ENCODE measurements at regions not wholly inside any gene's neighbourhood (a gene's known extent, or its start where the extent isn't known, plus 50 kb on each side); places are given as distances from the start of the nearest gene placed in this dataset.

DNA sequence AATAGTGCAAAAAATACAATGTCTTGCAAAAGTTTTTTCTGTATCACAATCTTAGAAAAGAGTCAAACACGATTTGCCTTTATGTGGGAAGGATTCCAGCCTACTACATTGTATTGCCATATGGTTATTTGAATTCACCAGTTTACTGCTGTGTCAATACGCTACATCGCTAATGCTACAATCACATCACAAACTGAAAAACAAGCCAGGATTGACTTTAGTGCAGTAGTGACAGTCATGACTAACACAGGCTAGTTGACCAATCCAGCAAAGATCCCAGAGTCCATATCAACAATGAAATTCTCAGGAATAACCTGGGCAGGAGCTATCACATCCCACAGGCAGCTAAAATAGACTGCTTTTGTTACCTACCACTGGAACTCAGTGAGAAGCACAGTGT, 67.0 kb downstream of the IL12A start:
- Histone ChIP-seq H3K27me3 (ENCODE audit: insufficient read depth, low read length) (no peaks in the 10 kb centered on the region), H3K36me3 (ENCODE audit: insufficient read depth, low read length) (no peaks in the 10 kb centered on the region), H3K9me3 (ENCODE audit: insufficient read depth, low read depth, low read length) (no peaks in the 10 kb centered on the region), H3K4me2 (ENCODE audit: low read length) (no peak overlapping the region), H3K9ac (ENCODE audit: low read length) (no peak overlapping the region), H3K4me3 (ENCODE audit: insufficient read depth, low read depth, low read length) (no peak overlapping the region), H4K20me1 (ENCODE audit: insufficient read depth, low read length) (no peaks in the 10 kb centered on the region), H3K27ac (ENCODE audit: low read depth, low read length) (no peak overlapping the region), H2AFZ (ENCODE audit: low read depth, low read length) (no peak overlapping the region), H3K79me2 (ENCODE audit: insufficient read depth, low read length) (no peaks in the 10 kb centered on the region), H3K4me1 (ENCODE audit: insufficient read depth, low read length) (peaks cover 4% of the 10 kb centered on the region)
- no peaks in the 10 kb centered on the region for H3K4me1 Mint-ChIP-seq (ENCODE audit: low read depth, unreplicated experiment)
- no peak overlapping the region for H3K4me3 Mint-ChIP-seq (ENCODE audit: unreplicated experiment)
- no peak overlapping the region for H3K27ac Mint-ChIP-seq (ENCODE audit: unreplicated experiment)
- no peak for FAIRE-seq
- no peaks in the 10 kb centered on the region for H3K36me3 Mint-ChIP-seq (ENCODE audit: low read depth, unreplicated experiment)
- no peak for DNase-seq (ENCODE audit: low read depth)
- TF ChIP-seq, protein P1, sequence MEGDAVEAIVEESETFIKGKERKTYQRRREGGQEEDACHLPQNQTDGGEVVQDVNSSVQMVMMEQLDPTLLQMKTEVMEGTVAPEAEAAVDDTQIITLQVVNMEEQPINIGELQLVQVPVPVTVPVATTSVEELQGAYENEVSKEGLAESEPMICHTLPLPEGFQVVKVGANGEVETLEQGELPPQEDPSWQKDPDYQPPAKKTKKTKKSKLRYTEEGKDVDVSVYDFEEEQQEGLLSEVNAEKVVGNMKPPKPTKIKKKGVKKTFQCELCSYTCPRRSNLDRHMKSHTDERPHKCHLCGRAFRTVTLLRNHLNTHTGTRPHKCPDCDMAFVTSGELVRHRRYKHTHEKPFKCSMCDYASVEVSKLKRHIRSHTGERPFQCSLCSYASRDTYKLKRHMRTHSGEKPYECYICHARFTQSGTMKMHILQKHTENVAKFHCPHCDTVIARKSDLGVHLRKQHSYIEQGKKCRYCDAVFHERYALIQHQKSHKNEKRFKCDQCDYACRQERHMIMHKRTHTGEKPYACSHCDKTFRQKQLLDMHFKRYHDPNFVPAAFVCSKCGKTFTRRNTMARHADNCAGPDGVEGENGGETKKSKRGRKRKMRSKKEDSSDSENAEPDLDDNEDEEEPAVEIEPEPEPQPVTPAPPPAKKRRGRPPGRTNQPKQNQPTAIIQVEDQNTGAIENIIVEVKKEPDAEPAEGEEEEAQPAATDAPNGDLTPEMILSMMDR (IDR thresholded peaks at IDR 0.05; ENCODE audit: insufficient read depth, low read depth, low read length), result no peak
- no peak for TF ChIP-seq EZH2 (IDR thresholded peaks at IDR 0.05; ENCODE audit: insufficient read depth, low read length)
- H3K9me3 Mint-ChIP-seq (ENCODE audit: unreplicated experiment), result peaks cover 2% of the 10 kb centered on the region
- H3K27me3 Mint-ChIP-seq (ENCODE audit: low read depth, unreplicated experiment), result peaks cover 11% of the 10 kb centered on the region

DNA sequence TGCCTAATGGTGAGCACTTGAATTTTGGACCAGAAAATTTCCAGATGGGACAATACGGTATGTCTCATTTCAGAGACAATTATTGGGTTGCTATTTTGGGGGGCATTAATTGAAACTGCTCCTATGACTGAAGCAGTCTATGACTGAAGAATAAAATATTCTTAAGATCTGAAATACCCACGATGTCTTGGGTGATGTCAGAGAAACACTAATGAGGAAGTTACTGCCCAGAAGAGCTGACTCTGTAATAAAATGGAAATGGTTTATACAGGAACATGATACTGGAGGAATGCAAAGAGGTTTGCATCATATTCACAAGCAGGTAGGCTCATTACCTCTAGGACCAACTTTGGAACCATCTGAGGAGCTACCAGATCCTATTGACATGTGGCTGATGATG, 68.7 kb downstream of the IL12A start:
- Histone ChIP-seq H3K27me3 (ENCODE audit: insufficient read depth, low read length) (no peaks in the 10 kb centered on the region), H3K4me3 (ENCODE audit: insufficient read depth, low read depth, low read length) (no peak overlapping the region), H2AFZ (ENCODE audit: low read depth, low read length) (no peak overlapping the region), H3K9ac (ENCODE audit: low read length) (no peak overlapping the region), H4K20me1 (ENCODE audit: insufficient read depth, low read length) (no peaks in the 10 kb centered on the region), H3K4me1 (ENCODE audit: insufficient read depth, low read length) (peaks cover 4% of the 10 kb centered on the region), H3K79me2 (ENCODE audit: insufficient read depth, low read length) (no peaks in the 10 kb centered on the region), H3K27ac (ENCODE audit: low read depth, low read length) (no peak overlapping the region), H3K4me2 (ENCODE audit: low read length) (no peak overlapping the region), H3K36me3 (ENCODE audit: insufficient read depth, low read length) (no peaks in the 10 kb centered on the region), H3K9me3 (ENCODE audit: insufficient read depth, low read depth, low read length) (no peaks in the 10 kb centered on the region)
- Mint-ChIP-seq H3K4me3 (ENCODE audit: unreplicated experiment) (no peak overlapping the region), H3K4me1 (ENCODE audit: low read depth, unreplicated experiment) (no peaks in the 10 kb centered on the region), H3K36me3 (ENCODE audit: low read depth, unreplicated experiment) (no peaks in the 10 kb centered on the region), H3K27me3 (ENCODE audit: low read depth, unreplicated experiment) (peaks cover 8% of the 10 kb centered on the region), H3K9me3 (ENCODE audit: unreplicated experiment) (peaks cover 9% of the 10 kb centered on the region), H3K27ac (ENCODE audit: unreplicated experiment) (no peak overlapping the region)
- FAIRE-seq (no peak), DNase-seq (ENCODE audit: low read depth) (no peak)
- no peak for TF ChIP-seq EZH2 (IDR thresholded peaks at IDR 0.05; ENCODE audit: insufficient read depth, low read length)

DNA sequence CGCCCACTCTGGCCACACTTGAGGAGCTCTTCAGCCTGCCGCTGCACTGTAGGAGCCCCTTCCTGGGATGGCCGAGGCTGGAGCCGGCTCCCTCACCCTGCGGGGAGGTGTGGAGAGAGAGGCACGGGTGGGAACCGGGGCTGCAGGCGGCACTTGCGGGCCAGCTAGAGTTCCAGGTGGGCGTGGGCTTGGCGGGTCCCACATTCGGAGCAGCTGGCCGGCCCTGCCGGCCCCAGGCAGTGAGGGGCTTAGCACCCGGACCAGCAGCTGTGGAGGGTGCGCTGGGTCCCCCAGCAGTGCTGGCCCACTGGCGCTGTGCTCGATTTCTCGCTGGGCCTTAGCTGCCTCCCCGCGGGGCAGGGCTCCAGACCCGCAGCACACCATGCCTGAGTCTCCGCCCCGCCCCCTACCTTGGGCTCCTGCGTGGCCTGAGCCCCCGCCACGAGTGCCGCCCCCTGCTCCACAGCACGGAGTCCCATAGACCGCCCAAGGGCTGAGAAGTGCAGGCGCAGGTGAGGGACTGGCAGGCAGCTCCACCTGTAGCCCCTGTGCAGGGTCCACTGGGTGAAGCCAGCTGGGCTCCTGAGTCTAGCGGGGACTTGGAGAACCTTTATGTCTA, 71.9 kb downstream of the IL12A start:
- no peak overlapping the region for H3K9ac ChIP-seq (ENCODE audit: low read length)
- no peak overlapping the region for H3K27ac ChIP-seq (ENCODE audit: low read depth, low read length)
- peaks cover 7% of the 10 kb centered on the region for H3K9me3 Mint-ChIP-seq (ENCODE audit: unreplicated experiment)
- H3K27me3 Mint-ChIP-seq (ENCODE audit: low read depth, unreplicated experiment), result peaks cover 5% of the 10 kb centered on the region
- H3K4me1 Mint-ChIP-seq (ENCODE audit: low read depth, unreplicated experiment), result no peaks in the 10 kb centered on the region
- DNase-seq (ENCODE audit: low read depth), result no peak
- H3K36me3 ChIP-seq (ENCODE audit: insufficient read depth, low read length), result no peaks in the 10 kb centered on the region
- no peak overlapping the region for H3K27ac Mint-ChIP-seq (ENCODE audit: unreplicated experiment)
- H3K4me2 ChIP-seq (ENCODE audit: low read length), result no peak overlapping the region
- H3K4me3 ChIP-seq (ENCODE audit: insufficient read depth, low read depth, low read length), result no peak overlapping the region
- H3K4me3 Mint-ChIP-seq (ENCODE audit: unreplicated experiment), result no peak overlapping the region
- no peaks in the 10 kb centered on the region for H4K20me1 ChIP-seq (ENCODE audit: insufficient read depth, low read length)
- no peak for FAIRE-seq
- no peak overlapping the region for H2AFZ ChIP-seq (ENCODE audit: low read depth, low read length)
- TF ChIP-seq, protein P1 (IDR thresholded peaks at IDR 0.05; ENCODE audit: insufficient read depth, low read depth, low read length), result no peak
- no peaks in the 10 kb centered on the region for H3K79me2 ChIP-seq (ENCODE audit: insufficient read depth, low read length)
- H3K4me1 ChIP-seq (ENCODE audit: insufficient read depth, low read length), result no peaks in the 10 kb centered on the region
- H3K27me3 ChIP-seq (ENCODE audit: insufficient read depth, low read length), result no peaks in the 10 kb centered on the region
- H3K36me3 Mint-ChIP-seq (ENCODE audit: low read depth, unreplicated experiment), result peaks cover 2% of the 10 kb centered on the region
- no peaks in the 10 kb centered on the region for H3K9me3 ChIP-seq (ENCODE audit: insufficient read depth, low read depth, low read length)

Data from astrocyte (in vitro differentiated cells and primary cell).